Brain microvascular endothelial cell (primary cell): ENCODE measurements at regions not wholly inside any gene's neighbourhood (a gene's known extent, or its start where the extent isn't known, plus 50 kb on each side); places are given as distances from the start of the nearest gene placed in this dataset.

ENCODE experiments used
- DNase-seq: peaks from one replicate; pipeline ENCODE4 v3.0.0-alpha.2; 2020
- H3K27ac ChIP-seq: fragments of 250-450 bp; sonication (Bioruptor Pico); 2 replicates; pipeline ENCODE4 v1.5.1; 2020; ENCODE audit warnings: mild to moderate bottlenecking, moderate library complexity
- H3K27me3 ChIP-seq: fragments of 250-450 bp; sonication (Bioruptor Pico); replicated peaks from 2 replicates; pipeline ENCODE4 v1.5.1; 2020; ENCODE audit warnings: mild to moderate bottlenecking
- H3K36me3 ChIP-seq: fragments of 250-450 bp; sonication (Bioruptor Pico); replicated peaks from 2 replicates; pipeline ENCODE4 v1.5.1; 2020; ENCODE audit warnings: mild to moderate bottlenecking
- H3K4me3 ChIP-seq: 2 replicates; pipeline ENCODE4 v1.5.1; 2011; ENCODE audit warnings: low read depth, mild to moderate bottlenecking, control low read depth, low read length, moderate library complexity
- in situ Hi-C: cut with HindIII; loops from 2 replicates; pipeline ENCODE4 v1.10.0; 2017; ENCODE audit warnings: low sequenced_read_pairs, low pct_ligation_motif_present
- TF ChIP-seq, protein P1 (sequence below): IDR thresholded peaks from 2 replicates; pipeline ENCODE4 v1.5.1; 2011; ENCODE audit warnings: low read depth, mild to moderate bottlenecking, moderate library complexity, low read length, control low read depth, inconsistent platforms; ENCODE audit errors: missing control alignments

DNA sequence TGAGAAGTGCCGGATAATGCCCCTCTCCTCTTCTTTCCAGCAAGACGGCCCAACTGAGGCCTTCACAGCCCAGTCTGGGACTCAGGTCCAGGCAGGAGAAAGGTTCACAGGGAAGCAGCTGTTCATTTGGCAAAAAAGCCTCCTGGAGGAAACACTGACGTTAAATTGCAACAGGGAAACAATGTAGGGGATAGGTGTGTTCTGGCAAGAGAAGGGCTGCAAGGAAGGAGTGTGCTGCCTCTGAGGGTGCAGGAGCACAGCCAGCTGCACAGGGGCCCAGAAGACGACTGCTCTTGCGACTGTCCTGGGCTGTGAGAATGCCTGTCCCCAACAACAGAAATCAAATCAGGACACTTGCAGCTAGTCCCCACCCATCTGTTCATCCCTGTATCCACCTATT is 70.6 kb upstream of the PMEPA1 start:
- no peaks in the 10 kb centered on the region for H3K27me3 ChIP-seq
- H3K36me3 ChIP-seq: no peaks in the 10 kb centered on the region
- TF ChIP-seq, protein P1, sequence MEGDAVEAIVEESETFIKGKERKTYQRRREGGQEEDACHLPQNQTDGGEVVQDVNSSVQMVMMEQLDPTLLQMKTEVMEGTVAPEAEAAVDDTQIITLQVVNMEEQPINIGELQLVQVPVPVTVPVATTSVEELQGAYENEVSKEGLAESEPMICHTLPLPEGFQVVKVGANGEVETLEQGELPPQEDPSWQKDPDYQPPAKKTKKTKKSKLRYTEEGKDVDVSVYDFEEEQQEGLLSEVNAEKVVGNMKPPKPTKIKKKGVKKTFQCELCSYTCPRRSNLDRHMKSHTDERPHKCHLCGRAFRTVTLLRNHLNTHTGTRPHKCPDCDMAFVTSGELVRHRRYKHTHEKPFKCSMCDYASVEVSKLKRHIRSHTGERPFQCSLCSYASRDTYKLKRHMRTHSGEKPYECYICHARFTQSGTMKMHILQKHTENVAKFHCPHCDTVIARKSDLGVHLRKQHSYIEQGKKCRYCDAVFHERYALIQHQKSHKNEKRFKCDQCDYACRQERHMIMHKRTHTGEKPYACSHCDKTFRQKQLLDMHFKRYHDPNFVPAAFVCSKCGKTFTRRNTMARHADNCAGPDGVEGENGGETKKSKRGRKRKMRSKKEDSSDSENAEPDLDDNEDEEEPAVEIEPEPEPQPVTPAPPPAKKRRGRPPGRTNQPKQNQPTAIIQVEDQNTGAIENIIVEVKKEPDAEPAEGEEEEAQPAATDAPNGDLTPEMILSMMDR: no peak
- H3K27ac ChIP-seq: no peak overlapping the region
- in situ Hi-C loops: no loop called here
- H3K4me3 ChIP-seq: no peak overlapping the region
- DNase-seq: no peak

DNA sequence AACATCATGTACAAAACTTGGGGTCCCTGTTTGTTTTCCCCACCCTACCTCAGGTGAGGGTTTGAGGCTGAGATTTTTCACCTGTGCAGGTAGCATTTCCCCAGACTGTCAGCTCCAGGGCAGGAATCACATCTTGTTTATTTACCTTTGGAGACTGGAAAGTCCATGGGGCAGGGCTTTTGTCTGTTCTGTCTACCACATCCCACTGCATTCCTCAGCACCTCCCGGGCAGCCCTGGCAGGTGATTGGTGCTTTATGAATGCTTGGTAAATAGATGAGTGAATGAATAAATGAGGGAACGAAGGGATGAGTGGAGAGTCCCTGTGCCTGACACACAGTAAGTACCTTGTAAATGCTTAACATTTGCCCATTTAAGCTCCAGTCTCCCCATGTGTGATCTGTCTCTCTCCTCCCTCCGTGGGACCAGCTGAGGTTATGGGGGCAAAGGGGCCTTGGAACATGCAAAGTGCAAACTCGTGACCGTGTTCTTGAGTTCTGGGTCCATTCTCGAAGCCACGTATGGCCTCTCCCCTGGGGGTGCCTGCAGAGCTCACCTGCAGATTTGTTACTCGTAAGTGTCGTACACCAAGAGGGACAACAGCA is 69.7 kb upstream of the PMEPA1 start:
- DNase-seq: no peak
- Histone ChIP-seq H3K4me3 (no peak overlapping the region), H3K27me3 (no peaks in the 10 kb centered on the region)

DNA sequence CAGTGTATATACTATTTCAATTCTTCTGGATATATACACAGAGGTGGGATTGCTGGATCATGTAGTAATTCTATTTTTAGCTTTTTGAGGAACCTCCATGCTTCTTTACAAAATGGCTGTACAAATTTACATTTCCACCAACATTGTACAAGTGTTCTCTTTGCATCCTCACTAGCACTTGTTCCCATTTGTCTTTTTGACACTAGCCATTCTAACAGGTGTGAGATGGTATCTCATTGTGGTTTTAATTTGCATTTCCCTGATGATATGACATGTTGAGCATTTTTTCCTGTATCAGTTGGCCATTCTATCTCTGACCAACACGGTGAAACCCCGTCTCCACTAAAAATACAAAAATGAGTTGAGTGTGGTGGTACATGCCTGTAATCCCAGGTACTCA is 68.1 kb upstream of the PMEPA1 start:
- DNase-seq: no peak
- Histone ChIP-seq H3K27ac (no peak overlapping the region), H3K4me3 (no peak overlapping the region), H3K27me3 (no peaks in the 10 kb centered on the region), H3K36me3 (no peaks in the 10 kb centered on the region)
- in situ Hi-C loops: no loop called here
- TF ChIP-seq, protein P1: no peak

More for the DNA sequence above, 69.7 kb upstream of the PMEPA1 start:
- TF ChIP-seq, protein P1: no peak
- Histone ChIP-seq H3K36me3 (no peaks in the 10 kb centered on the region), H3K27ac (no peak overlapping the region)
- in situ Hi-C loops: no loop called here

DNA sequence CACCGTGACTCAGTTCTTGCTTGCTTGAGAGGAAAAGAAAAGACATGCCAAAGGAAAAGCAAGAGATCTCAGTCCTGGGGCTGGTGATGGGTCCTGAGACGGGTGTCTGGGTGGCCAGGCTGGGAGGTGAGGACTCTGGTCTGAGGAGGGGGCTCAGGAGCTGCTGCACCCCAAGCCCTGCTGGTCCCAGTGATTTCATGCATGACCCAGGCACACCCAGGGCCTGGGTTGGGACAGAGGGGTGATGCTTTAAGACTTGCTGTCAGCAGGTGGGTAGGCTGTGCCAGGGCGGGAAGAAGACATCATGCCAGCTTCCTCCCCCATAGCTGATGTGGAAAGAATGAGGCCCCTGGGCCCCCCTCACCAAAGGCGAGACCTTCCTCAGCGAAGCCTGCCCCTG is 65.1 kb upstream of the PMEPA1 start:
- H3K27ac ChIP-seq: no peak overlapping the region
- in situ Hi-C loops: no loop called here
- H3K4me3 ChIP-seq: no peak overlapping the region
- no peaks in the 10 kb centered on the region for H3K27me3 ChIP-seq
- DNase-seq: no peak
- no peaks in the 10 kb centered on the region for H3K36me3 ChIP-seq
- TF ChIP-seq, protein P1: no peak

DNA sequence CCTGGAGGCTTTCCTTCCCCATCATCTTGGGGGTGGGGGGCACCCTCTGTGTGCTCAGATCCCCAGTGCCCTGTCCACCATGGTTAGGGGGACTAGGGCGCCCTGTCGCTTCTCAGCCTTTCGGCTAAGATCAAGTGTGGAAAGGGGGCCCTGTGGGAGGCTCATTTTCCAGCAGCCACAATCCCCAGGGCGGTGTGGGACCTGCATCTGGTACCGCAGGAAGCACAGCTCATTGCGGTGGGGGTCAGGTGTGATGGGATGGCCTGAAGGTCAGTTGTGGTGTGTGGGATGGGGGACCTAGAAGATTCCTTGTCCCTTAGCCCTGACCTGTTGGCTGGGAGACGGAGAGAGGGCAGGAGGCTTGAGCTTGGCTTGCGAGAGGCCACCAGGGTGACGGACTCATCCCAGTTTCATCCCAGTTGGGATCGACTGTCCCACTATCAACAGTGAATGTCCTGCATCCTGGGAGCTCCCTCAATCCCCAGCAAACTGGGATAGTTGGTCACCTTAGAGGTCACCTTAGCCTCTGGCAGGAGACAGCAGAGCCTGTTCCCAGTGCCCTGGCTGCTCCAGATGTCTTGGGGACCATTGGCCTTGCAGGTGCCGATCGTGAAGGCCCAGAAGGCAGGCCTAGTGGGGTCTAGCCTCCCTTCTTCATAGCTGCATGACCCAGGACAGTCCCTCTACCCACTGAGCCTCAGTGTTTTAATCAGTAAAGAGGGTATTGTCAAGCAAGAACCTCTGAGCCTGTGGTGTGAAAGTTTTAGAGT is 64.5 kb upstream of the PMEPA1 start:
- Histone ChIP-seq H3K4me3 (no peak overlapping the region), H3K27ac (no peak overlapping the region), H3K36me3 (no peaks in the 10 kb centered on the region), H3K27me3 (no peaks in the 10 kb centered on the region)
- no peak for DNase-seq
- TF ChIP-seq, protein P1: no peak
- in situ Hi-C loops: no loop called here
